HCT116 (cell line): ENCODE measurements at regions not wholly inside any gene's neighbourhood (a gene's known extent, or its start where the extent isn't known, plus 50 kb on each side); places are given as distances from the start of the nearest gene placed in this dataset.

ENCODE experiments used
- ATAC-seq: fragments of 200-7000 bp; cut with Tn5 transposase; 2 replicates; pipeline ENCODE4 v1.9.1; 2020; ENCODE audit warnings: mild to moderate bottlenecking, moderate library complexity
- BruUV-seq: library from RNA; stranded (reverse); fragments of 400-500 nt; replicated peaks from 2 replicates; lab custom pipeline; 2021; lab: Mats Ljungman, UMichigan
- CTCF ChIA-PET: fragments of 300-600 bp; sonication (Branson Sonifier 250); formaldehyde crosslinking; loops from one replicate; lab custom pipeline; 2021; ENCODE audit warnings: antibody characterized with exemption; lab: Charles Lee
- POLR2A ChIA-PET: fragments of 300-600, 350-600 bp; sonication (Branson Sonifier 250); formaldehyde crosslinking; loops from one replicate; lab custom pipeline; 2021; ENCODE audit warnings: antibody characterized with exemption; lab: Charles Lee
- RAD21 ChIA-PET, 2 experiments: fragments of 300-600 bp; sonication (Branson Sonifier 250); formaldehyde crosslinking; loops; one replicate each; lab custom pipeline; 2023; ENCODE audit warnings: low total read pairs in 2 of 2; ENCODE audit not compliant: uncharacterized antibody in 2 of 2, unreplicated experiment in 2 of 2, low non-redundant PET in 1 of 2; lab: Charles Lee
- DNase-seq: peaks from one replicate; pipeline ENCODE4 v3.0.0-alpha.2; 2010; ENCODE audit warnings: low read depth, low spot score
- H2AFZ ChIP-seq: fragments of 200-600 bp; shearing (Covaris generic), sonication (generic); 2 replicates; pipeline ENCODE4 v1.6.1; 2017; ENCODE audit warnings: low read depth, mixed run types, mixed read lengths, antibody characterized with exemption, low read length; ENCODE audit not compliant: poor library complexity, severe bottlenecking
- H3K27ac ChIP-seq: 2 replicates; pipeline ENCODE4 v1.5.1; 2012; ENCODE audit warnings: low read depth, low read length
- H3K27me3 ChIP-seq: fragments of 200-600 bp; sonication (generic); 2 replicates; pipeline ENCODE4 v1.6.1; 2016; ENCODE audit warnings: mixed run types, low read length, mixed read lengths; ENCODE audit not compliant: insufficient read depth
- H3K36me3 ChIP-seq, 2 experiments: fragments of 200-500 bp in 1 of 2; fragments of 200-600 bp in 1 of 2; sonication (Bioruptor generic) in 1 of 2; sonication (generic) in 1 of 2; 2 replicates each; pipeline versions ENCODE4 v1.5.1 to v1.6.1; 2014 to 2016; ENCODE audit warnings: low read length in 2 of 2, inconsistent platforms in 1 of 2, mixed read lengths in 1 of 2, mixed run types in 1 of 2; ENCODE audit not compliant: insufficient read depth in 2 of 2, control insufficient read depth in 1 of 2
- H3K4me1 ChIP-seq, 2 experiments: fragments of 200-600 bp in 1 of 2; sonication (generic) in 1 of 2; 2 replicates each; pipeline versions ENCODE4 v1.5.1 to v1.6.1; 2012 to 2017; ENCODE audit warnings: low read length in 2 of 2, inconsistent platforms in 1 of 2, mild to moderate bottlenecking in 1 of 2, mixed read lengths in 1 of 2, mixed run types in 1 of 2, moderate library complexity in 1 of 2; ENCODE audit not compliant: insufficient read depth in 2 of 2, control insufficient read depth in 1 of 2
- H3K4me2 ChIP-seq: fragments of 200-600 bp; sonication (generic); 2 replicates; pipeline ENCODE4 v1.6.1; 2017; ENCODE audit warnings: mixed run types, low read length, mixed read lengths
- H3K4me3 ChIP-seq, 2 experiments: fragments of 200-600 bp in 1 of 2; sonication (generic) in 1 of 2; replicated peaks in 1 of 2; 2 replicates each; pipeline ENCODE4 v1.5.1; 2011 to 2016; ENCODE audit warnings: low read length in 2 of 2, control low read depth in 1 of 2, low read depth in 1 of 2, mild to moderate bottlenecking in 1 of 2, mixed read lengths in 1 of 2, mixed run types in 1 of 2
- H3K79me2 ChIP-seq: fragments of 200-600 bp; sonication (generic); 2 replicates; pipeline ENCODE4 v1.6.1; 2017; ENCODE audit warnings: mild to moderate bottlenecking, mixed run types, low read length, moderate library complexity, mixed read lengths; ENCODE audit not compliant: insufficient read depth
- H3K9ac ChIP-seq: fragments of 200-600 bp; sonication (generic); 2 replicates; pipeline ENCODE4 v1.6.1; 2016; ENCODE audit warnings: low read length, mixed read lengths
- H3K9me2 ChIP-seq: fragments of 200-600 bp; sonication (generic), shearing (Covaris generic); 2 replicates; pipeline ENCODE4 v1.6.1; 2017; ENCODE audit warnings: mixed run types, mild to moderate bottlenecking, moderate library complexity; ENCODE audit not compliant: insufficient read depth
- H3K9me3 ChIP-seq, 2 experiments: fragments of 200-500 bp in 1 of 2; fragments of 200-600 bp in 1 of 2; sonication (Bioruptor generic) in 1 of 2; sonication (generic) in 1 of 2; 2 replicates each; pipeline ENCODE4 v1.6.1; 2014 to 2017; ENCODE audit warnings: low read length in 2 of 2, mixed read lengths in 2 of 2, inconsistent platforms in 1 of 2, low read depth in 1 of 2, mild to moderate bottlenecking in 1 of 2, mixed run types in 1 of 2, moderate library complexity in 1 of 2; ENCODE audit not compliant: control insufficient read depth in 1 of 2, insufficient read depth in 1 of 2
- H4K20me1 ChIP-seq: fragments of 200-600 bp; sonication (generic), shearing (Covaris generic); 2 replicates; pipeline ENCODE4 v1.6.1; 2017; ENCODE audit warnings: mixed run types, mild to moderate bottlenecking, moderate library complexity; ENCODE audit not compliant: insufficient read depth
- ELF1 ChIP-seq: IDR thresholded peaks from 2 replicates; pipeline ENCODE4 v1.6.1; 2012; ENCODE audit warnings: low read depth, borderline replicate concordance
- EZH2 ChIP-seq: fragments of 200-600 bp; sonication (generic); IDR thresholded peaks from 2 replicates; pipeline ENCODE4 v1.6.1; 2017; ENCODE audit warnings: antibody characterized with exemption, mixed run types
- FOSL1 ChIP-seq: IDR thresholded peaks from 2 replicates; pipeline ENCODE4 v1.6.1; 2012; ENCODE audit warnings: low read depth
- JUND ChIP-seq: IDR thresholded peaks from 2 replicates; pipeline ENCODE4 v1.6.1; 2012
- POLR2AphosphoS5 ChIP-seq: IDR thresholded peaks from 2 replicates; pipeline ENCODE4 v1.6.1; 2011; ENCODE audit warnings: mild to moderate bottlenecking, low read depth, low read length, moderate library complexity
- YY1 ChIP-seq: IDR thresholded peaks from 2 replicates; pipeline ENCODE4 v1.6.1; 2011; ENCODE audit warnings: low read length, low read depth, moderate library complexity, mild to moderate bottlenecking; ENCODE audit not compliant: insufficient replicate concordance; ENCODE audit errors: extremely low read depth
- ZNF274 ChIP-seq: fragments of 200-500 bp; sonication (Bioruptor generic); IDR thresholded peaks from 2 replicates; pipeline ENCODE4 v1.6.1; 2014; ENCODE audit warnings: mild to moderate bottlenecking, low read depth, low read length, inconsistent platforms
- intact Hi-C: fragments of 100-400 bp; cut with micrococcal nuclease; formaldehyde crosslinking; loops from 2 replicates; pipeline ENCODE4 v1.10.0; 2022
- TF ChIP-seq, protein P1 (sequence below): IDR thresholded peaks from 2 replicates; pipeline ENCODE4 v1.6.1; 2012
- TF ChIP-seq, protein P2 (sequence below), 3 experiments: fragments of 200-600 bp in 1 of 3; sonication (generic) in 1 of 3; IDR thresholded peaks in 2 of 3; conservative IDR thresholded peaks in 1 of 3; 2 replicates each; pipeline ENCODE4 v1.5.1; 2012 to 2017; ENCODE audit warnings: low read depth in 2 of 3, low read length in 2 of 3, antibody characterized with exemption in 1 of 3, borderline replicate concordance in 1 of 3, control low read depth in 1 of 3, mild to moderate bottlenecking in 1 of 3, mixed read lengths in 1 of 3, mixed run types in 1 of 3, moderate library complexity in 1 of 3; ENCODE audit not compliant: insufficient read depth in 1 of 3

DNA sequence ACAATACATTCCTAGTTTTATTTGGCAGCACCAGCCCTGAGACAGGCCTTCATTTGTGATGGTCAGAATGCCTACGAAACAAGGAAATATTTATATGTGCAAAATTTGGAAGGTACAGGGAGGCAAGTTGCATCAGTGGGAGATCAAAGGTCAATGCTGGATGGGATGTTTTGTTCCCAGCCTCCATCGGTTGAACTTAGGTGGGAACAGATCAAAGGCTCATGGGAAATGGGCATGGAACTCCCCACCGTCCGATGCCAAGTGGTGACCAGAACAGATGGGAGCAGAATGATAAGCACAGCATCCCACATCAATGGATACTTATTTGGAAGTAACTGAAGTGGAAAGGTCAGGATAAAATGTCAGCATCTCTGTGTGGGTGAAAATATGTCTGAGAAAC, 177.7 kb upstream of the TNFAIP3 start:
- ATAC-seq: no peak
- H3K79me2 ChIP-seq: no peaks in the 10 kb centered on the region
- BruUV-seq: no TSS peak
- no peaks in the 10 kb centered on the region for H3K9me2 ChIP-seq
- H3K27me3 ChIP-seq: no peaks in the 10 kb centered on the region
- H4K20me1 ChIP-seq: no peaks in the 10 kb centered on the region
- no peak overlapping the region for H3K27ac ChIP-seq
- ChIA-PET RAD21 (no interaction called here), CTCF (no interaction called here), POLR2A (no interaction called here)
- H3K4me2 ChIP-seq: no peak overlapping the region
- H3K9me3 ChIP-seq: no peaks in the 10 kb centered on the region
- DNase-seq: no peak
- H3K9ac ChIP-seq: no peak overlapping the region
- no peak overlapping the region for H3K4me3 ChIP-seq
- peaks cover 0 to 3% of the 10 kb centered on the region in 2 experiments; a peak in 1 of 4 replicates for H3K4me1 ChIP-seq
- intact Hi-C loops: no loop called here
- no peak overlapping the region for H2AFZ ChIP-seq
- TF ChIP-seq JUND (no peak), YY1 (no peak), EZH2 (no peak), FOSL1 (no peak), ELF1 (no peak), ZNF274 (no peak), POLR2AphosphoS5 (no peak)
- TF ChIP-seq, protein P1, sequence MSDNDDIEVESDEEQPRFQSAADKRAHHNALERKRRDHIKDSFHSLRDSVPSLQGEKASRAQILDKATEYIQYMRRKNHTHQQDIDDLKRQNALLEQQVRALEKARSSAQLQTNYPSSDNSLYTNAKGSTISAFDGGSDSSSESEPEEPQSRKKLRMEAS: no peak
- TF ChIP-seq, protein P2, sequence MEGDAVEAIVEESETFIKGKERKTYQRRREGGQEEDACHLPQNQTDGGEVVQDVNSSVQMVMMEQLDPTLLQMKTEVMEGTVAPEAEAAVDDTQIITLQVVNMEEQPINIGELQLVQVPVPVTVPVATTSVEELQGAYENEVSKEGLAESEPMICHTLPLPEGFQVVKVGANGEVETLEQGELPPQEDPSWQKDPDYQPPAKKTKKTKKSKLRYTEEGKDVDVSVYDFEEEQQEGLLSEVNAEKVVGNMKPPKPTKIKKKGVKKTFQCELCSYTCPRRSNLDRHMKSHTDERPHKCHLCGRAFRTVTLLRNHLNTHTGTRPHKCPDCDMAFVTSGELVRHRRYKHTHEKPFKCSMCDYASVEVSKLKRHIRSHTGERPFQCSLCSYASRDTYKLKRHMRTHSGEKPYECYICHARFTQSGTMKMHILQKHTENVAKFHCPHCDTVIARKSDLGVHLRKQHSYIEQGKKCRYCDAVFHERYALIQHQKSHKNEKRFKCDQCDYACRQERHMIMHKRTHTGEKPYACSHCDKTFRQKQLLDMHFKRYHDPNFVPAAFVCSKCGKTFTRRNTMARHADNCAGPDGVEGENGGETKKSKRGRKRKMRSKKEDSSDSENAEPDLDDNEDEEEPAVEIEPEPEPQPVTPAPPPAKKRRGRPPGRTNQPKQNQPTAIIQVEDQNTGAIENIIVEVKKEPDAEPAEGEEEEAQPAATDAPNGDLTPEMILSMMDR (IDR thresholded peaks at IDR 0.05 in 2 of 3, conservative IDR thresholded peaks at IDR 0.05 in 1 of 3; ENCODE audit: borderline replicate concordance in 1 of 3, insufficient read depth in 1 of 3, low read depth in 2 of 3, low read length in 2 of 3): no peak
- no peaks in the 10 kb centered on the region for H3K36me3 ChIP-seq
